RPMI7951 (cell line): ENCODE measurements at regions not wholly inside any gene's neighbourhood (a gene's known extent, or its start where the extent isn't known, plus 50 kb on each side); places are given as distances from the start of the nearest gene placed in this dataset.
"Not testable (repeated sequence)": the region's sequence is repeated elsewhere in the genome, so short reads cannot be mapped to it uniquely, and the experiment has no call there.

ENCODE experiments used
- DNase-seq: peaks from one replicate; pipeline ENCODE4 v3.0.0-alpha.2; 2012; ENCODE audit warnings: low read depth

DNA sequence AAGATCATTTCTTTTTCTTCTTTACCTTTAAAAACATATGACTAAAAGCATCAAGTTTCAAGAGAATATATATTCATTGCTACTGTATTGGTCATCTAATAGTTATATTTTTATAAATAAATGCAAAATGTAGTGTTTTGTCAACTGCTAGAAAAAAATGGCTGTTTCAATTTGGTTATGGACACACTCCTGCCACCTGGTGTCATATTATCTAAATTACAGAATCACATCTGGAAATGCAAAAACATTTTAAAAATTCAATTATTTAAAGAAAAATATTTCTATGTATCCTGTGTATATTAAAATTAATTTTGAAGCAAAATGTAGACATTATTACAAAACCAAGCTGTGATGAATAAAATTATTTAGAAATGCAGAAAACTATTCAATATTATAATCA is 329.4 kb upstream of the PCDH18 start:
- peak; percentile 1 for DNase-seq

GRCh38 chr4:137853424-137853823 is 321.1 kb upstream of the PCDH18 start:
- no peak for DNase-seq

GRCh38 chr4:137852326-137852725 is 320.0 kb upstream of the PCDH18 start:
- DNase-seq = no peak

- DNase-seq = no peak
These were observed 319.1 kb upstream of the PCDH18 start for GRCh38 chr4:137851435-137851834.

DNA sequence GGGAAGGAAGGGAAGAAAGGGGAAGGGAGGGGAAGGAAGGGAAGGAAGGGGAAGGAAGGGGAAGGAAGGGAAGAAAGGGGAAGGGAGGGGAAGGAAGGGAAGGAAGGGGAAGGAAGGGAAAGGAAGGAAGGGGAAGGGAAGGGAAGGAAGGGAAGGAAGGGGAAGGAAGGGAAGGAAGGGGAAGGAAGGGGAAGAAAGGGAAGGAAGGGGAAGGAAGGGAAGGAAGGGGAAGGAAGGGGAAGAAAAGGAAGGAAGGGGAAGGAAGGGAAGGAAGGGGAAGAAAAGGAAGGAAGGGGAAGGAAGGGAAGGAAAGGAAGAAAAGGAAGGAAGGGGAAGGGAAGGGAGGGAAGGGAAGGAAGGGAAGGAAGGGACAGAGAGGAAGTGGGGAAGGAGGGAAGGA is 295.7 kb upstream of the PCDH18 start:
- DNase-seq = not testable (repeated sequence)

GRCh38 chr4:137825505-137825904 is 293.2 kb upstream of the PCDH18 start:
- DNase-seq = no peak

DNA sequence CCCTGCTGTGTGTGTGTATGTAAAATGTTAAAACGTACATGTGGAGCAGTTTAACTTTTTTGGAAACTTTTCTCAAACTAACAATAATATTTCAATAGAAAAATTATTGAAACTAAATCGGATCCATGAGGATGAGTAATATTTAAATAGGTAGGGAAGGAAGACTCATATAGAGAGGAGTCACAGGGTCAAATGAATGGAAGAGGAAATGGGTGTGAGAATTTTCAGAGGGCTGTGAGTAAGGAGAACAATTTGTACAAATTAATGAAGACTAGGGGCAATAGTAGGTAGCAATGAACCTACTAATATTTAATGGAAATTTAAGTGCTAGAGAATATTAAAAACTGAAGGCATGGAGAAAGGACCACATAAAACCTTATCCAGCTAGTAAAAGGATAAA is 290.7 kb upstream of the PCDH18 start:
- DNase-seq = no peak

GRCh38 chr4:137819964-137820383 is 287.7 kb upstream of the PCDH18 start:
- peak; percentile 26 for DNase-seq

GRCh38 chr4:137812258-137812657 is 280.0 kb upstream of the PCDH18 start:
- no peak for DNase-seq

- DNase-seq = no peak
These were observed 274.1 kb upstream of the PCDH18 start for GRCh38 chr4:137806420-137806819.

- DNase-seq = no peak
These were observed 272.7 kb upstream of the PCDH18 start for GRCh38 chr4:137804906-137805495.

DNA sequence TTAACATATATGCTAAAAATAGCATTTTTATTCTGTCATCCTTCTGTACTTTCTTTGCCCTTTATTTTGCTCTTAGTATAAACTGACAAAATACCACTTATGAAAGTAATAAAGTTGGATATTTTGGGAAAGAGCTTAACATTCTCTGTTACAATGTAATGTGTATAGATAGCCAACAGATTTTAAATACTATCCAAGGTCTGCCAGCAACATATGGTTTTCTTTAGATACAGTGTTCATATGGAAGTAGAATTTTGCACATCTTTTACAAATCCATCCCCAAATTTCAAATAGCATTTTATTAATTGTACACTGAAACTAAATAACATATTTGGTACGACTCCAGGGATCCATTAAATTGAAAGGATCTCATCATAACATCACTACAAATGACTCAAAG is 268.6 kb upstream of the PCDH18 start:
- DNase-seq = no peak

DNA sequence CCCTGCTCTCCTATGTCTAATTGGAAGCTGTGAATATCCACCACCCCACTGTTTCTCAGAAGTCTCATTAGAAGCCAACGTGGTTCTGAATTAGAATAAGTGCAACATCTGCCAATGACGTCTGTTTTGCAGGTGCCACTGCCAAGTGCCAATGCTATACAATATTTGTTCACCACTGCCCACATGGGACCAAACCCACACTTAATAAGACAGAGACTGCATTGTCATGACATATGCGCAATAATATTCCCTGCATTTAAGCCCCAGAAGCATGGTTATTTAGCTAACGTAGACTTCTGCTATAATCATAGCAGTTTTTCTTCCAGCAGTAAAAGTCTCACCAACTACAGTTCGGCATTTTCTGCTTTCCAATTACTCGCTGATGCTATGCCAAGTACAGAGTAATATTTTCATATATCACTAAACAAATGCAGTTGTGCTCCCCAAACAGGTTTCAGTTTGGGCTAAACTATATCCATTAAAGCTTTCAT is 262.5 kb upstream of the PCDH18 start:
- DNase-seq = no peak

DNA sequence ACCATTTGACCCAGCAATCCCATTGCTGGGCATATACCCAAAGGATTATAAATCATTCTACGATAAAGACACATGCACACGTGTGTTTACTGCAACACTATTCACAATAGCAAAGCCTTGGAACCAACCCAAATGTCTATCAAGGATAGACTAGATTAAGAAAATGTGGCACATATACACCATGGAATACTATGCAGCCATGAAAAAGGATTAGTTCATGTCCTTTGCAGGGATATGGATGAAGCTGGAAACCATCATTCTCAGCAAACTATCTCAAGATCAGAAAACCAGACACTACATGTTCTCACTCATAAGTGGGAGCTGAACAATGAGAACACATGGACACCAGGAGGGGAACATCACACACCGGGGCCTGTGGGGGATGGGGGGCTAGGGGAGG is 257.0 kb upstream of the PCDH18 start:
- not testable (repeated sequence) for DNase-seq

DNA sequence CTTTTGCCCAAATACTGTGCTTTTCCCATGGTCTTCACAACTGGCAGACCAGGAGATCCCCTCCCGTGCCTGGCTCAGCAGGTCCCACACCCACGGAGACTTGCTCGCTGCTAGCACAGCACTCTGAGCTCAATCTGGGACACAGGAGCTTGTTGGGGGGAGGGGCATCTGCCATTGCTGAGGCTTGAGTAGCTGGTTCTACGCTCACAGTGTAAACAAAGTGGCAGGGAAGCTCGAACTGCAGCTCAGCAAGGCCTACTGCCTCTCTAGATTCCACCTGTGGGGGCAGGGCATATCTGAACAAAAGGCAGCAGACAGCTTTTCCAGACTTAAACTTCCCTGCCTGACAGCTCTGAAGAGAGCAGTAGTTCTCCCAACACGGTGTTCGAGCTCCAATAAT is 251.6 kb upstream of the PCDH18 start:
- not testable (repeated sequence) for DNase-seq

DNA sequence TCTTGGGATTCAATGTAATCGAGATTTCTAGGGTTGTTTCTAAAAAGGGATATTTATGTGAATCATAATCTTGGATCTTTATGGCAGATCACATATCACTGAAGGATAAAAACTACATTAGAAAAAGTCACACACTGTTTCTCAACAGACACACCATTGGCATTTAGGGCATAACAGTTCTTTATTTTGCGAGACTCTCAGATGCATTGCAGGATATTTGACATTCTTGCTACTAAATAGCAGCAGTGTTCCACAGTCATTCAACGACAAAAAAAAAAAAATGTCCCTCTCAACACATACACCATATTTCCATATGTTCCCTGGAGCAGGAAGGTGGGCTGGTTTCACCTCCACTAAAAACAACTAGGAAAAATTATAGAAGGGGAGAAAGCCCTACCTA is 243.4 kb upstream of the PCDH18 start:
- DNase-seq = no peak

DNA sequence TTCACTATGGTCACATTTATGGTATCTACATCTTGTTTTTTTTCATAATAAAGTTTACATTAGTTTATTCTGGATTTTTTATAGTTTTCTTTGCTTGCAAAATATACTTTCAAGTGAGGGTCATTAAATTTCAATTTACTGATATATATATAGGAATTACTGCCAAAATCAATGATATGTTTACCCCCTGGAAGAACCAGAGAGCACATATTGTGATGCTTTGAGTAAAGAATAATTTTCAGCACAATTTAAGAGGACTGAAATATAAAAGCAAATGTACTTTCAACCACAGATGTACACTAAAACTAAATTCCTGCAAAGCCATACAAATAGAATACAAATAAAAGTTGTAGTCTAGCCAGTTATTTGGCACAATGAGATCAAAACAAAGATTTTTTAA is 242.2 kb upstream of the PCDH18 start:
- DNase-seq = no peak

DNA sequence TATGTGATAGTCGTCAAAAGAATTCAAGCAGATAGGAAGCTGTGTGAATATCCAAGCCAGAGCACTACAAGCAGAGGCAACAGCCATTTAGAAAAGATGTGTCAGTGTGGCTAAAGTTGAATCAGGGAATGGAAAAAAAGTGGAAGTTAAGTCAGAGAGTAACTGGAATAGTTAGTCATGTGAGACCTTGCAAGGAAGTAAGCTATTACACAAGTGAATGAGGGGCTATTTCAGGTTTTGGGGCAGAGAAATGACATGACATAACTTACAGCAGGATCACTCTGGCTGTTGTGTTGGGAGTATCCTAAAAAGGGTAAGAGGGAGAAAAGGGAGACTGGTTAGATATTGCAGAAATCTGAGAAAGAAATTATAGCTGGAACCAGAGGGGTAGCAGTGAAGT is 236.6 kb upstream of the PCDH18 start:
- no peak for DNase-seq

DNA sequence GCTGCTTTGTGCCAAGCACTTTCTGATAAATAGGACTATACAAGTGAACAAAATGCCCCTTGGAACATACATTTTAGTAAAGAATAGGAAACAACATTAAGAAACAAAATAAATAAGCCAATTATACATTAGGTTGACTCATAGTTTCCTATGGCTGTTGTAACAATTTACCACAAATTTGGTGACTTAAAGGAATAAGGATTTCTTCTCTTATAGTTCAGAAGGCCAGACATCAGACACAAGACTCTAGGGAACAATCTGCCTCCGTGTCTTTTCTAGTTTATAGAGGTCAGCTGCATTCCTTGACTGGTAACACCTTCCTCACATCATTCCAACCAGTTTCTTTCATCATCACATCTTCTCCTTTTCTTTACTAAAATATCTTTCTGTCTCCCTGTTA is 235.9 kb upstream of the PCDH18 start:
- DNase-seq = no peak

DNA sequence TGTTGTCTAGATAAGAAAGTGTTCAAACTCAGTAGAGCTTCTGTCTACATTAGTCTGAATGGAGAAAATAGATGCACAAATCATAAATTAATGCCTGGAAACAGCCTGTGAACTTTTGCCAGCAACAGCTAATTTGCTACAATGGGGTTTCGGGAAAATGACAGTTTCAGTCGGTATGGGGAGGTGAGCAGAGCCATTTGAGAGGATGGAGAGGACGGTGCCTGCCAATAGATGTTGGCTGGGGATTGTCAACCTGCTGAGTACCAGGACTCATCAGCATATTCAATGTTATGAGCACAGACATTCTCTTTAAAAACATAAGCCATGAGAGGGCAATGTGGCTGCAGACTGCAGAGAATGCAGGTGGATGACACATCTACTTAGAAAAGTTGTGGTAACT is 230.3 kb upstream of the PCDH18 start:
- no peak for DNase-seq

GRCh38 chr4:137754652-137755471 is 222.6 kb upstream of the PCDH18 start:
- DNase-seq = no peak

DNA sequence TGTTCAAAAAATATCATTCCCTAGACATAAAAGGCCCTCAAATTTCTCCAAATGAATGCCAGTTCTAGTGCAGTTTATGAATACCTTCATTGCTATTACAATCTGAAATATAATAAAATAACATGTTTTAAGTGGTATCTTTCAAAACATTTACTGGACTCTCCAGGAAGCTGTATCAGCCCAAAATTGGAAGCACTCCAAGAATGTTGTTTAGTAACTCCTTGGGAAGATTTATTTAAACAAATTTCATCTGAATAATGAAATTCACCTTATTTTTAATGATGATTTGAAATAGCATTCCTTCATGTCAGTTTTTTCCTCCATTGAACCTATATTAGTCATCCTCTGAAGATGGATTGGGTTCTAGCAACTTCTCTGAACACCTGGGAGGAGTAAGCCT is 217.2 kb upstream of the PCDH18 start:
- no peak for DNase-seq

GRCh38 chr4:137748616-137749015 is 216.3 kb upstream of the PCDH18 start:
- DNase-seq = no peak
